H1 (cell line): ENCODE measurements at regions not wholly inside any gene's neighbourhood (a gene's known extent, or its start where the extent isn't known, plus 50 kb on each side); places are given as distances from the start of the nearest gene placed in this dataset.

ENCODE experiments used
- CTCF ChIA-PET: fragments of 300-600 bp; sonication (Branson Sonifier 250); formaldehyde crosslinking; loops from one replicate; lab custom pipeline; 2021; ENCODE audit not compliant: partially characterized antibody; lab: Charles Lee
- POLR2A ChIA-PET: fragments of 300-600 bp; sonication (Branson Sonifier 250); formaldehyde crosslinking; loops from one replicate; lab custom pipeline; 2021; ENCODE audit warnings: inconsistent platforms; ENCODE audit not compliant: partially characterized antibody; lab: Charles Lee
- DNase-seq, 2 experiments: peaks; one replicate each; pipeline versions ENCODE4 v3.0.0 to v3.0.0-alpha.2; 2010 to 2022; ENCODE audit warnings: low spot score in 2 of 2, low read depth in 1 of 2, mixed read lengths in 1 of 2
- FAIRE-seq: peaks from 2 replicates; lab custom pipeline; 2011; peaks lifted over from hg19 to GRCh38; lab: Jason Lieb, UNC
- H2AFZ ChIP-seq: 2 replicates; pipeline ENCODE4 v1.8.1; 2012; ENCODE audit warnings: low read length, inconsistent platforms
- H2AK5ac ChIP-seq: 2 replicates; pipeline ENCODE4 v1.6.1; 2013; ENCODE audit warnings: low read depth, low read length
- H2BK120ac ChIP-seq: replicated peaks from 2 replicates; pipeline ENCODE3; 2013; ENCODE audit warnings: low read depth, low read length, inconsistent platforms
- H2BK12ac ChIP-seq: 2 replicates; pipeline ENCODE4 v1.6.1; 2013; ENCODE audit warnings: low read depth, low read length
- H2BK15ac ChIP-seq: 2 replicates; pipeline ENCODE4 v1.6.1; 2013; ENCODE audit warnings: low read length
- H2BK20ac ChIP-seq: 2 replicates; pipeline ENCODE4 v1.6.1; 2013; ENCODE audit warnings: low read length
- H2BK5ac ChIP-seq: 2 replicates; pipeline ENCODE4 v1.6.1; 2013; ENCODE audit warnings: low read depth, low read length
- H3K14ac ChIP-seq: 2 replicates; pipeline ENCODE4 v1.6.1; 2013; ENCODE audit warnings: inconsistent platforms; ENCODE audit not compliant: insufficient read length
- H3K18ac ChIP-seq: 2 replicates; pipeline ENCODE4 v1.6.1; 2013; ENCODE audit warnings: low read length; ENCODE audit errors: extremely low read depth
- H3K23ac ChIP-seq: 2 replicates; pipeline ENCODE4 v1.6.1; 2013; ENCODE audit warnings: inconsistent platforms; ENCODE audit not compliant: insufficient read length
- H3K23me2 ChIP-seq: 2 replicates; pipeline ENCODE4 v1.6.1; 2013; ENCODE audit warnings: low read depth, low read length
- H3K27ac ChIP-seq: 2 replicates; pipeline ENCODE4 v1.6.1; 2011; ENCODE audit warnings: low read depth, low read length, inconsistent platforms
- H3K27me3 ChIP-seq, 4 experiments: replicated peaks in 1 of 4; 1 replicate in 1 of 4; 2 replicates in 3 of 4; pipeline versions ENCODE4 v1.6.1 to v1.8.1; 2011 to 2013; ENCODE audit warnings: low read length in 3 of 4, mild to moderate bottlenecking in 3 of 4, inconsistent platforms in 2 of 4, mixed read lengths in 2 of 4, moderate library complexity in 1 of 4; ENCODE audit not compliant: control insufficient read depth in 3 of 4, insufficient read depth in 3 of 4; ENCODE audit errors: extremely low read depth in 1 of 4
- H3K36me3 ChIP-seq, 4 experiments: 2 replicates each; pipeline versions ENCODE4 v1.6.1 to v1.8.1; 2011 to 2013; ENCODE audit warnings: mild to moderate bottlenecking in 4 of 4, low read length in 3 of 4, moderate library complexity in 2 of 4, control low read depth in 1 of 4, inconsistent platforms in 1 of 4; ENCODE audit not compliant: insufficient read depth in 4 of 4, control insufficient read depth in 2 of 4
- H3K4ac ChIP-seq: replicated peaks from 2 replicates; pipeline ENCODE3; 2013; ENCODE audit warnings: low read length, low read depth, mixed read lengths, inconsistent platforms; ENCODE audit not compliant: insufficient read length
- H3K4me1 ChIP-seq, 4 experiments: replicated peaks in 1 of 4; 1 replicate in 1 of 4; 2 replicates in 3 of 4; pipeline versions ENCODE4 v1.6.1 to v1.8.1; 2011 to 2013; ENCODE audit warnings: low read length in 3 of 4, inconsistent platforms in 2 of 4, mixed read lengths in 1 of 4; ENCODE audit not compliant: insufficient read depth in 4 of 4, control insufficient read depth in 3 of 4
- H3K4me2 ChIP-seq, 2 experiments: 2 replicates each; pipeline versions ENCODE4 v1.6.1 to v1.8.1; 2011 to 2013; ENCODE audit warnings: low read depth in 2 of 2, low read length in 2 of 2, control low read depth in 1 of 2, inconsistent platforms in 1 of 2, mild to moderate bottlenecking in 1 of 2; ENCODE audit not compliant: insufficient read depth in 1 of 2
- H3K4me3 ChIP-seq, 4 experiments: fragments of 200-600, 300-600 bp in 1 of 4; sonication (generic), shearing (Covaris generic), sonication (Bioruptor Twin) in 1 of 4; 2 replicates each; pipeline versions ENCODE4 v1.5.1 to v1.8.1; 2011 to 2016; ENCODE audit warnings: low read length in 4 of 4, low read depth in 3 of 4, control low read depth in 2 of 4, inconsistent platforms in 2 of 4, mild to moderate bottlenecking in 2 of 4, mixed read lengths in 1 of 4, moderate library complexity in 1 of 4; ENCODE audit not compliant: insufficient read depth in 2 of 4; ENCODE audit errors: extremely low read depth in 1 of 4
- H3K56ac ChIP-seq: replicated peaks from 2 replicates; pipeline ENCODE3; 2013; ENCODE audit warnings: low read depth, mild to moderate bottlenecking, mixed read lengths, low read length, inconsistent platforms; ENCODE audit not compliant: insufficient read length
- H3K79me1 ChIP-seq: 2 replicates; pipeline ENCODE4 v1.6.1; 2013; ENCODE audit warnings: low read depth, low read length, control low read depth
- H3K79me2 ChIP-seq, 2 experiments: 2 replicates each; pipeline versions ENCODE4 v1.6.1 to v1.8.1; 2012 to 2013; ENCODE audit warnings: low read length in 2 of 2, mild to moderate bottlenecking in 2 of 2, inconsistent platforms in 1 of 2; ENCODE audit not compliant: insufficient read depth in 2 of 2, control insufficient read depth in 1 of 2
- H3K9ac ChIP-seq, 4 experiments: replicated peaks in 1 of 4; 1 replicate in 1 of 4; 2 replicates in 3 of 4; pipeline versions ENCODE4 v1.6.1 to v1.8.1; 2011 to 2013; ENCODE audit warnings: low read depth in 3 of 4, low read length in 3 of 4, control low read depth in 2 of 4, mild to moderate bottlenecking in 2 of 4, moderate library complexity in 2 of 4, inconsistent platforms in 1 of 4; ENCODE audit errors: extremely low read depth in 1 of 4
- H3K9me3 ChIP-seq, 2 experiments: 2 replicates each; pipeline versions ENCODE4 v1.6.1 to v1.8.1; 2012 to 2013; ENCODE audit warnings: mild to moderate bottlenecking in 2 of 2, moderate library complexity in 2 of 2, control low read depth in 1 of 2, inconsistent platforms in 1 of 2, low read depth in 1 of 2, low read length in 1 of 2, mixed read lengths in 1 of 2; ENCODE audit not compliant: insufficient read depth in 2 of 2
- H4K20me1 ChIP-seq, 2 experiments: replicated peaks in 1 of 2; 2 replicates each; pipeline versions ENCODE3 to v1.8.1; 2011 to 2013; ENCODE audit warnings: inconsistent platforms in 2 of 2, low read length in 2 of 2, mild to moderate bottlenecking in 1 of 2; ENCODE audit not compliant: insufficient read depth in 2 of 2, control insufficient read depth in 1 of 2
- H4K5ac ChIP-seq: 2 replicates; pipeline ENCODE4 v1.6.1; 2013; ENCODE audit warnings: low read length, low read depth, mixed read lengths, inconsistent platforms; ENCODE audit not compliant: insufficient read length
- H4K8ac ChIP-seq: 2 replicates; pipeline ENCODE4 v1.8.0; 2013; ENCODE audit warnings: mild to moderate bottlenecking, moderate library complexity, low read length, inconsistent platforms; ENCODE audit not compliant: insufficient read depth; ENCODE audit errors: extremely low read depth
- H4K91ac ChIP-seq: replicated peaks from 2 replicates; pipeline ENCODE3; 2013; ENCODE audit warnings: low read length, mixed read lengths, inconsistent platforms; ENCODE audit not compliant: insufficient read length
- ASH2L ChIP-seq: fragments of 200-600, 300-600 bp; sonication (generic); IDR thresholded peaks from one replicate; pipeline ENCODE4 v1.7.1; 2017; ENCODE audit warnings: low read length
- CBX5 ChIP-seq: fragments of 300-800, 300-1000 bp; sonication (generic); IDR thresholded peaks from 2 replicates; pipeline ENCODE4 v1.7.1; 2016; ENCODE audit warnings: antibody characterized with exemption, low read length, low read depth
- GABPA ChIP-seq: IDR thresholded peaks from 2 replicates; pipeline ENCODE4 v1.6.1; 2011; ENCODE audit warnings: mild to moderate bottlenecking, low read length, moderate library complexity, borderline replicate concordance; ENCODE audit not compliant: insufficient read depth
- HDAC2 ChIP-seq, 2 experiments: fragments of 300-600 bp in 1 of 2; sonication (generic) in 1 of 2; IDR thresholded peaks; 2 replicates each; pipeline ENCODE4 v1.6.1; 2011 to 2012; ENCODE audit warnings: low read depth in 2 of 2, low read length in 2 of 2, mild to moderate bottlenecking in 2 of 2, moderate library complexity in 2 of 2, borderline replicate concordance in 1 of 2, inconsistent platforms in 1 of 2
- KDM4A ChIP-seq: IDR thresholded peaks from one replicate; pipeline ENCODE4 v1.7.1; 2012; ENCODE audit warnings: low read depth, mild to moderate bottlenecking, moderate library complexity, low read length, inconsistent platforms; ENCODE audit not compliant: severe bottlenecking
- KDM5A ChIP-seq: fragments of 200-600 bp; IDR thresholded peaks from 2 replicates; pipeline ENCODE4 v1.7.1; 2012; ENCODE audit warnings: mild to moderate bottlenecking, low read length, inconsistent platforms, mixed read lengths
- MAFK ChIP-seq: IDR thresholded peaks from 2 replicates; pipeline ENCODE4 v1.6.1; 2012; ENCODE audit warnings: low read depth, mild to moderate bottlenecking, improper control_type of control experiment, low read length
- POLR2A ChIP-seq, 2 experiments: IDR thresholded peaks; 1 replicate in 1 of 2; 2 replicates in 1 of 2; pipeline ENCODE4 v1.6.1; 2011; ENCODE audit warnings: low read depth in 2 of 2, low read length in 2 of 2, mild to moderate bottlenecking in 2 of 2; ENCODE audit errors: control extremely low read depth in 1 of 2
- RAD21 ChIP-seq, 2 experiments: IDR thresholded peaks in 1 of 2; conservative IDR thresholded peaks in 1 of 2; 2 replicates each; pipeline ENCODE4 v1.6.1; 2011; ENCODE audit warnings: low read depth in 2 of 2, low read length in 2 of 2, improper control_type of control experiment in 1 of 2, inconsistent platforms in 1 of 2, mild to moderate bottlenecking in 1 of 2, moderate library complexity in 1 of 2
- WGBS, 2 experiments: shearing (Covaris generic) in 1 of 2; methylation state at CpG; one replicate each; pipeline versions ENCODE4 v1.1.6 to v1.1.7; 2013 to 2015; ENCODE audit warnings: low lambda C conversion rate in 2 of 2, mixed read lengths in 2 of 2, inconsistent platforms in 1 of 2, low coverage in 1 of 2, missing lambda C conversion rate in 1 of 2; ENCODE audit not compliant: insufficient replicate concordance in 2 of 2, insufficient coverage in 1 of 2, insufficient read length in 1 of 2; ENCODE audit errors: extremely low coverage in 1 of 2, missing lambda C conversion rate in 1 of 2; 5-methylcytosine and 5-hydroxymethylcytosine counted together

- Histone ChIP-seq H3K36me3 (no peaks in the 10 kb centered on the region), H2BK5ac (peak overlapping the region; percentile 15; the same call in 1 of the 2 replicates), H3K79me2 (no peaks in the 10 kb centered on the region), H2AK5ac (no peak overlapping the region), H3K4me3 (no peak overlapping the region), H3K56ac (no peak overlapping the region), H4K91ac (no peak overlapping the region), H4K8ac (no peak overlapping the region), H3K79me1 (no peaks in the 10 kb centered on the region), H3K4ac (no peak overlapping the region), H3K4me1 (peaks cover 0 to 6% (median 2%) of the 10 kb centered on the region in 4 experiments; a peak in 3 of 7 replicates), H3K9me3 (no peaks in the 10 kb centered on the region), H3K4me2 (peak overlapping the region; percentile 28 to 33; a peak in 1 of 4 replicates), H3K14ac (no peak overlapping the region), H2BK15ac (0 out of 2 replicates have a peak overlapping the region, but pooled peaks have one; percentile 6), H4K20me1 (no peaks in the 10 kb centered on the region), H3K23me2 (no peaks in the 10 kb centered on the region), H2BK20ac (no peak overlapping the region), H2BK12ac (no peak overlapping the region; the same call in 1 of the 2 replicates), H3K23ac (no peak overlapping the region), H3K9ac (no peak overlapping the region), H3K18ac (no peak overlapping the region), H2AFZ (0 out of 2 replicates have a peak overlapping the region, but pooled peaks have one; percentile 68), H2BK120ac (no peak overlapping the region), H3K27ac (no peak overlapping the region), H3K27me3 (0 out of 7 replicates have a peak, but pooled peaks cover 0 to under 1% (median 0%) of the 10 kb centered on the region in 4 experiments), H4K5ac (no peak overlapping the region)
- TF ChIP-seq ASH2L (no peak), MAFK (no peak), KDM5A (no peak), RAD21 (IDR thresholded peaks at IDR 0.05 in 1 of 2, conservative IDR thresholded peaks at IDR 0.05 in 1 of 2; ENCODE audit: low read depth in 2 of 2, low read length in 2 of 2) (no peak), HDAC2 (IDR thresholded peaks at IDR 0.05; ENCODE audit: borderline replicate concordance in 1 of 2, low read depth in 2 of 2, low read length in 2 of 2) (no peak), KDM4A (no peak), GABPA (no peak), POLR2A (IDR thresholded peaks at IDR 0.05; ENCODE audit: control extremely low read depth in 1 of 2, low read depth in 2 of 2, low read length in 2 of 2) (no peak), CBX5 (no peak)
- FAIRE-seq, result no peak
- DNase-seq, result no peak
- POLR2A ChIA-PET, result interaction anchor here (0.7 kb wide), 1 partner anchor 1098 kb away, joined by 3 read pairs; no protein-coding TSS in a partner anchor
- CTCF ChIA-PET, result interaction anchor here (0.8 to 6.8 kb wide), 5 partner anchors 25 to 103 kb away, joined by 3 to 59 read pairs (median 4); no protein-coding TSS in a partner anchor
- 75% methylated on average over 13 of the region's 13 CpGs; no CpG with 5 or more reads in 1 of the 2 experiments for WGBS, 2 experiments
Observed at GRCh38 chr1:25011943-25012638, 82.0 kb upstream of the RUNX3 start.
